ENCODE measurements at regions not wholly inside any gene's neighbourhood (a gene's known extent, or its start where the extent isn't known, plus 50 kb on each side); places are given as distances from the start of the nearest gene placed in this dataset.

DNA sequence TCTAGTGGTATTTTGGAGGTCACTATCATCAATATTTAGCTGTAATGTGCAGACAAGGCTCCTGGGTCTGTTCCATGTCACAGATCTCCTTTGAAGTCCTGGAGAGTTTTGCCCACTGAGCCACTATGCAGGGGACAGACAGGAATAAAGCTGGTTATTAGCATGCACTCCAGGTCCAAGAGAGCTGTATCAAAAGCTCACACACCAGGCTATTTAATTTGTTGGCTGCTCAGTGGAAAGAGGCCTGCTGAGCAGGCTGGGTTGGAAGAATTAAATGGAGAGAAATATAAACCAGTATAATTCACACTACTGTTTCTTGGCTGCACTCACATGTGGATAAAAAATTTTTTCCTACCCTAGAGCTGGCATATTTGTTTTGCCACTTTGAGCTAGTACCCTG is 113.8 kb upstream of the TAF11L2 start:
- TF ChIP-seq, protein P1, sequence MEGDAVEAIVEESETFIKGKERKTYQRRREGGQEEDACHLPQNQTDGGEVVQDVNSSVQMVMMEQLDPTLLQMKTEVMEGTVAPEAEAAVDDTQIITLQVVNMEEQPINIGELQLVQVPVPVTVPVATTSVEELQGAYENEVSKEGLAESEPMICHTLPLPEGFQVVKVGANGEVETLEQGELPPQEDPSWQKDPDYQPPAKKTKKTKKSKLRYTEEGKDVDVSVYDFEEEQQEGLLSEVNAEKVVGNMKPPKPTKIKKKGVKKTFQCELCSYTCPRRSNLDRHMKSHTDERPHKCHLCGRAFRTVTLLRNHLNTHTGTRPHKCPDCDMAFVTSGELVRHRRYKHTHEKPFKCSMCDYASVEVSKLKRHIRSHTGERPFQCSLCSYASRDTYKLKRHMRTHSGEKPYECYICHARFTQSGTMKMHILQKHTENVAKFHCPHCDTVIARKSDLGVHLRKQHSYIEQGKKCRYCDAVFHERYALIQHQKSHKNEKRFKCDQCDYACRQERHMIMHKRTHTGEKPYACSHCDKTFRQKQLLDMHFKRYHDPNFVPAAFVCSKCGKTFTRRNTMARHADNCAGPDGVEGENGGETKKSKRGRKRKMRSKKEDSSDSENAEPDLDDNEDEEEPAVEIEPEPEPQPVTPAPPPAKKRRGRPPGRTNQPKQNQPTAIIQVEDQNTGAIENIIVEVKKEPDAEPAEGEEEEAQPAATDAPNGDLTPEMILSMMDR (IDR thresholded peaks at IDR 0.05) = no peak
- TF ChIP-seq POLR2A (IDR thresholded peaks at IDR 0.05) = no peak

Data from tibial nerve (tissue), 3 donors.